ENCODE measurements at regions not wholly inside any gene's neighbourhood (a gene's known extent, or its start where the extent isn't known, plus 50 kb on each side); places are given as distances from the start of the nearest gene placed in this dataset.
"Not testable (repeated sequence)": the region's sequence is repeated elsewhere in the genome, so short reads cannot be mapped to it uniquely, and the experiment has no call there.

DNA sequence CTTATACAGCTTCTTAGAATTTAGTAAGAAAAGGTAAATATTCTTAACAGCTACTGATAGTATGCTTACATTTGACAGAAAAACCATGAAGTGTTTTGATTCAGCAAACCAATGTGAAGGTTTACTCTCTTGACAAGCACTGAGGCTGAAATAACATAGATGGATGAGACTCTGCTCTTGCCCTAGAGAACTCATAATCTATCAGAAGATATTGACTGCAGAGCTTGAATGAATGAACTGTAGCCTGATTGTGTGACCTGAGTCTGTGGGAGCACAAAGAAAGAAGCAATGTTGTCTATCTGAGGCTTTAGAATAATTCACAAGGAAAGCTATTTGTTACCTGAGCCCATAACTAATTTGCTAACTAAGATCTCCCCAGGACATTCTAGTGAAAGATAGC lies 1235.3 kb downstream of the OLFM4 start:
- H3K4me3 ChIP-seq (ENCODE audit: low read length in 2 of 2), result no peak overlapping the region
- no peaks in the 10 kb centered on the region for H3K9me3 ChIP-seq (ENCODE audit: control insufficient read depth in 1 of 2, low read length in 2 of 2)
- no peak overlapping the region for H3K27ac Mint-ChIP-seq
- no peak overlapping the region for H3K27ac ChIP-seq (ENCODE audit: low read depth, low read length)
- H3K4me1 Mint-ChIP-seq, result no peaks in the 10 kb centered on the region
- H3K27me3 Mint-ChIP-seq, result no peaks in the 10 kb centered on the region
- CTCF ChIA-PET (ENCODE audit: partially characterized antibody), result no interaction called here
- H3K27me3 ChIP-seq (ENCODE audit: insufficient read depth, low read length), result no peaks in the 10 kb centered on the region
- intact Hi-C loops (cut with micrococcal nuclease), result no loop called here
- H3K4me3 Mint-ChIP-seq, result no peak overlapping the region
- H3K4me1 ChIP-seq (ENCODE audit: insufficient read depth, low read length), result no peaks in the 10 kb centered on the region
- POLR2A ChIA-PET (ENCODE audit: partially characterized antibody), result no interaction called here
- no peaks in the 10 kb centered on the region for H3K36me3 Mint-ChIP-seq
- peaks cover 0 to 24% (median 6%) of the 10 kb centered on the region in 8 donors for H3K9me3 Mint-ChIP-seq
- no peaks in the 10 kb centered on the region for H3K36me3 ChIP-seq (ENCODE audit: insufficient read depth, low read length)
- DNase-seq, result no peak

DNA sequence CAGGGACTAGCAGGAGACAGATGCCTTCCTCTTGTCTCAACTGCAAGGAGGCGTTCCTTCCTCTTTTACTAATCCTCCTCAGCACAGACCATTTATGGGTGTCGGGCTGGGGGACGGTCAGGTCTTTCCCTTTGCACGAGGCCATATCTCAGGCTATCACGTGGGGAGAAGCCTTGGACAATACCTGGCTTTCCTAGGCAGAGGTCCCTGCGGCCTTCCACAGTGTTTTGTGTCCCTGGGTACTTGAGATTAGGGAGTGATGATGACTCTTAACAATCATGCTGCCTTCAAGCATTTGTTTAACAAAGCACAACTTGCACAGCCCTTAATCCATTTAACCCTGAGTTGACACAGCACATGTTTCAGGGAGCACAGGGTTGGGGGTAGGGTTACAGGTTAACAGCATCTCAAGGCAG lies 1238.6 kb downstream of the OLFM4 start:
- H3K27ac Mint-ChIP-seq; H3K4me1 ChIP-seq (ENCODE audit: insufficient read depth, low read length); H3K4me3 ChIP-seq (ENCODE audit: low read length in 2 of 2); intact Hi-C loops (cut with micrococcal nuclease); H3K27ac ChIP-seq (ENCODE audit: low read depth, low read length); H3K9me3 ChIP-seq (ENCODE audit: control insufficient read depth in 1 of 2, low read length in 2 of 2); H3K27me3 Mint-ChIP-seq; H3K4me3 Mint-ChIP-seq; H3K27me3 ChIP-seq (ENCODE audit: insufficient read depth, low read length); H3K36me3 ChIP-seq (ENCODE audit: insufficient read depth, low read length); DNase-seq; CTCF ChIA-PET (ENCODE audit: partially characterized antibody); H3K4me1 Mint-ChIP-seq; POLR2A ChIA-PET (ENCODE audit: partially characterized antibody); H3K36me3 Mint-ChIP-seq: not testable (repeated sequence)
- H3K9me3 Mint-ChIP-seq, result peaks cover 0 to 27% (median 12%) of the 10 kb centered on the region in 8 donors

DNA sequence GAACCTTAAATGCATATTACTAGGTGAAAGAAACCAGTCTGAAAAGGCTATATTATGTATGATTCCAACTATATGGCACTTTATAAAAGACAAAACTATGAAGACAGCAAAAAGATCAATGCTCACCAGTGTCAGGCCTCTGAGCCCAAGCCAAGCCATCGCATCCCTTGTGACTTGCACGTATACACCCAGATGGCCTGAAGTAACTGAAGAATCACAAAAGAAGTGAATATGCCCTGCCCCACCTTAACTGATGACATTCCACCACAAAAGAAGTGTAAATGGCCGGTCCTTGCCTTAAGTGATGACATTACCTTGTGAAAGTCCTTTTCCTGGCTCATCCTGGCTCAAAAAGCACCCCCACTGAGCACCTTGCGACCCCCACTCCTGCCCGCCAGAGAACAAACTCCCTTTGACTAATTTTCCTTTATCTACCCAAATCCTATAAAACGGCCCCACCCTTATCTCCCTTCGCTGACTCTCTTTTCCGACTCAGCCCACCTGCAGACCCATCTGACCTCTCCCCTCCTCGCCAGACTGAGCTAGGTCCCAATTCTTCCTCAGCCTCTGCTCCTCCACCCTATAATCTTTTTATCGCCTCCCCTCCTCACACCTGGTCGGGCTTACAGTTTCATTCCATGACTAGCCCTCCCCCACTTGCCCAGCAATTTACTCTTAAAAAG lies 1239.5 kb downstream of the OLFM4 start:
- DNase-seq; intact Hi-C loops (cut with micrococcal nuclease); H3K4me1 Mint-ChIP-seq; H3K9me3 ChIP-seq (ENCODE audit: control insufficient read depth in 1 of 2, low read length in 2 of 2); H3K27ac ChIP-seq (ENCODE audit: low read depth, low read length); H3K27me3 ChIP-seq (ENCODE audit: insufficient read depth, low read length); H3K4me1 ChIP-seq (ENCODE audit: insufficient read depth, low read length); H3K36me3 ChIP-seq (ENCODE audit: insufficient read depth, low read length); POLR2A ChIA-PET (ENCODE audit: partially characterized antibody); H3K36me3 Mint-ChIP-seq; CTCF ChIA-PET (ENCODE audit: partially characterized antibody); H3K4me3 ChIP-seq (ENCODE audit: low read length in 2 of 2); H3K27me3 Mint-ChIP-seq; H3K27ac Mint-ChIP-seq; H3K4me3 Mint-ChIP-seq: not testable (repeated sequence)
- peaks cover 0 to 24% (median 11%) of the 10 kb centered on the region in 8 donors for H3K9me3 Mint-ChIP-seq

DNA sequence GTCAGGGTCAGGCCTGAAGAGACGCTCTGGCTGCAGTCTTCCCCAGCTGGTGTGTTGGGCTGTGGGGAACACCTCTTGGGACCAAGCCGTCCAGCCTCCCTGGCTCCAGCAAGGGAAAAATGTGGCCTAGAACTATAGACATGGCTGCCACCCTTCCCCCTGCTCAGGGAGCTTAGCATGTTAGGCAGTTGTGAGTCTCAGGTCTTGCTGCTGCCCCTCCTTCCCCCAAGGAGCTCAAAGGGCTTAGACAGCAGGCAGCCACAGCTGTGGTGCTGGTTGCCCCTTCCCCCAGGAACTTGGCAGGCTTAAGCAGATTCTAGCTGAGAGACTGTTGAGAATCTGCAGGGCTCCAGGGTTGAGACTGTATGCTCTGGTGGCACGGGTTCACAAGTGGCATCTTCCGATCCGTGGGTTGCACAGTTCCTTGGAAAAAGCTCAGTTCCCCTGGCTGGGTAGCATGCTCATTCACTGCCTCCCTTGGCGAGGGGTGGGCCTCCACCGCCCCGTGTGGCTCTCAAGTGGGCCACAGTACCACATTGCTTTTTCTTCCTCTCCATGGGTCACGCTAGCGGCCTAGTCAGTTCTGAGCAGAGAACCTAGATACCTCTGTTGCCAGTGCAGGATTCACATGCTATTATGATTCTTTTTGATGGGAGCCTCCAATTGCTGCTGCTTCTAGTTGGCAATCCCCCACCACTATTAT lies 1258.6 kb downstream of the OLFM4 start:
- no peak for DNase-seq
- no peaks in the 10 kb centered on the region for H3K36me3 ChIP-seq (ENCODE audit: insufficient read depth, low read length)
- H3K27me3 ChIP-seq (ENCODE audit: insufficient read depth, low read length), result no peaks in the 10 kb centered on the region
- Mint-ChIP-seq H3K36me3 (no peaks in the 10 kb centered on the region), H3K4me1 (no peaks in the 10 kb centered on the region), H3K27me3 (no peaks in the 10 kb centered on the region), H3K27ac (no peak overlapping the region), H3K4me3 (no peak overlapping the region), H3K9me3 (peaks cover 2 to 48% (median 30%) of the 10 kb centered on the region in 8 donors)
- H3K4me3 ChIP-seq (ENCODE audit: low read length in 2 of 2), result no peak overlapping the region
- intact Hi-C loops (cut with micrococcal nuclease), result no loop called here
- ChIA-PET POLR2A (ENCODE audit: partially characterized antibody) (no interaction called here), CTCF (ENCODE audit: partially characterized antibody) (no interaction called here)
- H3K27ac ChIP-seq (ENCODE audit: low read depth, low read length), result no peak overlapping the region
- no peaks in the 10 kb centered on the region for H3K4me1 ChIP-seq (ENCODE audit: insufficient read depth, low read length)
- H3K9me3 ChIP-seq (ENCODE audit: control insufficient read depth in 1 of 2, low read length in 2 of 2), result peaks cover 0 to 6% of the 10 kb centered on the region in 2 donors

DNA sequence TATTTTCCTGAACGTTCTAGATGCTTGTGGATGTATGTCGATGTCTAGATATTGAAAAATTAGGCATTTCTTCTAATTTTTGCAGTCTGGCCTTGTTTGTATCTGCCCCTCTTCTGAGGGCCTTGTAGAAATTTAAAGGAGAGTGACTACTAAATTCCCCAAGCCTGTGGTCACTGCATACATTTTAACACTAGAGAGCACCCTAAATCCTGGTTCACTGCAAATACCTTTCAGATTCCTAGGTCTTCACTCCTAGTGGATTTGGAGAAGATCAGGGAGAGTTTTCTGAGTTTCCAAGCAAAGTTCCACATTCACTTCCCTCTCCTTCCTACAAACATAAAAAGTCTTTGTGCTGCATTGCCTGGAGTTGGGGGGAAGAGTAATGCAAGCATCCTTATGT lies 1272.5 kb downstream of the OLFM4 start:
- H3K4me1 ChIP-seq (ENCODE audit: insufficient read depth, low read length), result no peaks in the 10 kb centered on the region
- H3K27ac Mint-ChIP-seq, result no peak overlapping the region
- no peaks in the 10 kb centered on the region for H3K27me3 Mint-ChIP-seq
- H3K27ac ChIP-seq (ENCODE audit: low read depth, low read length), result no peak overlapping the region
- H3K9me3 Mint-ChIP-seq, result peaks cover 0 to 51% (median 19%) of the 10 kb centered on the region in 8 donors
- no peaks in the 10 kb centered on the region for H3K9me3 ChIP-seq (ENCODE audit: control insufficient read depth in 1 of 2, low read length in 2 of 2)
- no peaks in the 10 kb centered on the region for H3K27me3 ChIP-seq (ENCODE audit: insufficient read depth, low read length)
- DNase-seq, result no peak
- H3K4me1 Mint-ChIP-seq, result no peaks in the 10 kb centered on the region
- intact Hi-C loops (cut with micrococcal nuclease), result no loop called here
- H3K36me3 ChIP-seq (ENCODE audit: insufficient read depth, low read length), result no peaks in the 10 kb centered on the region
- H3K4me3 ChIP-seq (ENCODE audit: low read length in 2 of 2), result no peak overlapping the region
- no peak overlapping the region for H3K4me3 Mint-ChIP-seq
- H3K36me3 Mint-ChIP-seq, result no peaks in the 10 kb centered on the region
- POLR2A ChIA-PET (ENCODE audit: partially characterized antibody), result no interaction called here
- CTCF ChIA-PET (ENCODE audit: partially characterized antibody), result no interaction called here

DNA sequence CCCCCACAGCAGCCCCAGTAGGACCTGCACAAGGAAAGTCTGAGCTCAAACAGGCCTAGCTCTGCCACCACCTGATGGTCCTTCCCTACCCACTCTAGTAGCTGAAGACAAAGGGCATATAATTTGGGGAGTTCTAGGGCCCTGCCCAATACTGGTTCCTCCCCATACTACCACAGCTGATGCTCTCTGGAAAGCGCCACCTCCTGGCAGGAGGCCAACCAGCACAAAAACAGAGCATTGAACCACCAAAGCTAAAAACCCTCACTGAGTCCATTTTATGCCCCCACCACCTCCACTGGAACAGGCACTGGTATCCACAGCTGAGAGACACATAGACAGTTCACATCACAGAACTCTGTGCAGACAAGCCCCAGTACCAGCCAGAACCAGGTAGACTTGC lies 1276.8 kb downstream of the OLFM4 start:
- Mint-ChIP-seq H3K9me3 (peaks cover 0 to 33% (median 13%) of the 10 kb centered on the region in 8 donors), H3K4me3 (no peak overlapping the region), H3K27me3 (no peaks in the 10 kb centered on the region), H3K27ac (no peak overlapping the region), H3K36me3 (no peaks in the 10 kb centered on the region), H3K4me1 (no peaks in the 10 kb centered on the region)
- Histone ChIP-seq H3K9me3 (ENCODE audit: control insufficient read depth in 1 of 2, low read length in 2 of 2) (no peaks in the 10 kb centered on the region), H3K27ac (ENCODE audit: low read depth, low read length) (no peak overlapping the region), H3K27me3 (ENCODE audit: insufficient read depth, low read length) (no peaks in the 10 kb centered on the region), H3K4me1 (ENCODE audit: insufficient read depth, low read length) (no peaks in the 10 kb centered on the region), H3K36me3 (ENCODE audit: insufficient read depth, low read length) (no peaks in the 10 kb centered on the region), H3K4me3 (ENCODE audit: low read length in 2 of 2) (no peak overlapping the region)
- no peak for DNase-seq
- CTCF ChIA-PET (ENCODE audit: partially characterized antibody), result interaction anchor here (0.6 kb wide), 1 partner anchor 29 kb away, joined by 3 read pairs; no protein-coding TSS in a partner anchor
- intact Hi-C loops (cut with micrococcal nuclease), result no loop called here
- POLR2A ChIA-PET (ENCODE audit: partially characterized antibody), result no interaction called here

DNA sequence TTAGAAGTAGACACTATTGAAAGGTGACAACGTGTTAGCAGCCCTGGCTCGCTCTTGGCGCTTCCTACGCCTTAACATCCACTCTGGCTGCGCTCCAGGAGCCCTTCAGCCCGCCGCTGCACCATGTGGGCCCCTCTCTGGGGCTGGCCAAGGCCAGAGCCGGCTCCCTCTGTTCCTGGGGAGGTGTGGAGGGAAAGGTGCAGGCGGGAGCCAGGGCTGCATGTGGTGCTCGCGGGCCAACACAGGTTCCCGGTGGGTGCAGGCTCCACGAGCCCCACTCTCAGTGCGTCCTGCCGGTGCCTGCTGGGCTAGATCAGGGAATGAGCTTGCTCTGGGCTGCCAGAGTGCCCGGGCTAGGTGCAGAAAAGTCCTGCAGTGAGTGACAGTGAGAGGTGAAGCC lies 1284.3 kb downstream of the OLFM4 start:
- no peaks in the 10 kb centered on the region for H3K9me3 ChIP-seq (ENCODE audit: control insufficient read depth in 1 of 2, low read length in 2 of 2)
- no peaks in the 10 kb centered on the region for H3K27me3 ChIP-seq (ENCODE audit: insufficient read depth, low read length)
- H3K4me3 ChIP-seq (ENCODE audit: low read length in 2 of 2), result no peak overlapping the region
- H3K4me1 ChIP-seq (ENCODE audit: insufficient read depth, low read length), result no peaks in the 10 kb centered on the region
- Mint-ChIP-seq H3K27ac (no peak overlapping the region), H3K9me3 (peaks cover 0 to 20% (median 2%) of the 10 kb centered on the region in 8 donors), H3K4me1 (no peaks in the 10 kb centered on the region), H3K27me3 (no peaks in the 10 kb centered on the region), H3K4me3 (no peak overlapping the region), H3K36me3 (no peaks in the 10 kb centered on the region)
- H3K27ac ChIP-seq (ENCODE audit: low read depth, low read length), result no peak overlapping the region
- ChIA-PET POLR2A (ENCODE audit: partially characterized antibody) (no interaction called here), CTCF (ENCODE audit: partially characterized antibody) (no interaction called here)
- H3K36me3 ChIP-seq (ENCODE audit: insufficient read depth, low read length), result no peaks in the 10 kb centered on the region
- intact Hi-C loops (cut with micrococcal nuclease), result no loop called here
- DNase-seq, result no peak
